SK-N-SH (cell line): ENCODE measurements at regions not wholly inside any gene's neighbourhood (a gene's known extent, or its start where the extent isn't known, plus 50 kb on each side); places are given as distances from the start of the nearest gene placed in this dataset.
A peak's percentile ranks its signal among the peaks of the same experiment; 100 is the strongest.

Source experiments
- CTCF ChIA-PET: fragments of 300-600, 350-600 bp; formaldehyde crosslinking; extraction: SDS; loops from one replicate; lab custom pipeline; 2021; lab: Yijun Ruan, JAX
- POLR2A ChIA-PET: fragments of 350-600 bp; sonication (Branson Sonifier 250); formaldehyde crosslinking; extraction: SDS; loops from one replicate; lab custom pipeline; 2020; ENCODE audit warnings: antibody characterized with exemption, inconsistent platforms; lab: Yijun Ruan, JAX
- DNase-seq: peaks from one replicate; pipeline ENCODE4 v3.0.0; 2012
- H2AFZ ChIP-seq: fragments of 200-600 bp; sonication (generic); 2 replicates; pipeline ENCODE4 v1.8.1; 2016; ENCODE audit warnings: antibody characterized with exemption, mild to moderate bottlenecking, low read depth
- H3F3A ChIP-seq: fragments of 200-600 bp; sonication (generic); replicated peaks from 2 replicates; pipeline ENCODE3; 2016; ENCODE audit warnings: antibody characterized with exemption, mild to moderate bottlenecking; ENCODE audit not compliant: insufficient read depth
- H3K27ac ChIP-seq, 2 experiments: fragments of 200-500 bp in 1 of 2; fragments of 200-600 bp in 1 of 2; sonication (Bioruptor generic) in 1 of 2; sonication (generic), shearing (Covaris generic) in 1 of 2; 2 replicates each; pipeline versions ENCODE4 v1.5.1 to v1.6.1; 2014 to 2016; ENCODE audit warnings: low read depth in 2 of 2, inconsistent platforms in 1 of 2, low read length in 1 of 2, mild to moderate bottlenecking in 1 of 2, mixed read lengths in 1 of 2
- H3K27me3 ChIP-seq: fragments of 200-600 bp; sonication (generic), shearing (Covaris generic); 2 replicates; pipeline ENCODE4 v1.6.1; 2016; ENCODE audit warnings: mixed run types; ENCODE audit not compliant: insufficient read depth
- H3K36me3 ChIP-seq, 2 experiments: fragments of 200-500 bp in 1 of 2; fragments of 200-600 bp in 1 of 2; sonication (Bioruptor generic) in 1 of 2; sonication (generic) in 1 of 2; replicated peaks in 1 of 2; 2 replicates each; pipeline versions ENCODE3 to v1.5.1; 2014 to 2016; ENCODE audit warnings: low read length in 1 of 2, mild to moderate bottlenecking in 1 of 2; ENCODE audit not compliant: insufficient read depth in 2 of 2, control insufficient read depth in 1 of 2
- H3K4me1 ChIP-seq, 2 experiments: fragments of 200-500 bp in 1 of 2; fragments of 200-600 bp in 1 of 2; sonication (Bioruptor generic) in 1 of 2; sonication (generic), shearing (Covaris generic) in 1 of 2; 2 replicates each; pipeline versions ENCODE4 v1.5.1 to v1.6.1; 2014 to 2016; ENCODE audit warnings: low read depth in 1 of 2, low read length in 1 of 2, mixed run types in 1 of 2; ENCODE audit not compliant: insufficient read depth in 2 of 2, control insufficient read depth in 1 of 2
- H3K4me2 ChIP-seq: fragments of 200-600 bp; sonication (generic), shearing (Covaris generic); 2 replicates; pipeline ENCODE4 v1.6.1; 2017; ENCODE audit warnings: mixed run types
- H3K4me3 ChIP-seq, 2 experiments: fragments of 200-500 bp in 1 of 2; fragments of 200-600 bp in 1 of 2; sonication (Bioruptor generic) in 1 of 2; sonication (generic), shearing (Covaris generic) in 1 of 2; 2 replicates each; pipeline versions ENCODE4 v1.5.1 to v1.8.1; 2014 to 2016; ENCODE audit warnings: low read depth in 2 of 2, inconsistent platforms in 1 of 2, low read length in 1 of 2, mild to moderate bottlenecking in 1 of 2, mixed read lengths in 1 of 2, moderate library complexity in 1 of 2
- H3K79me2 ChIP-seq: fragments of 200-600 bp; sonication (generic); 2 replicates; pipeline ENCODE4 v1.8.1; 2017; ENCODE audit warnings: mild to moderate bottlenecking; ENCODE audit not compliant: insufficient read depth
- H3K9ac ChIP-seq: fragments of 200-600 bp; sonication (generic); 2 replicates; pipeline ENCODE4 v1.6.1; 2017; ENCODE audit warnings: mixed run types
- H3K9me2 ChIP-seq: fragments of 200-600 bp; sonication (generic); 2 replicates; pipeline ENCODE4 v1.6.1; 2017; ENCODE audit warnings: mixed run types
- H3K9me3 ChIP-seq: fragments of 200-600 bp; sonication (generic); 2 replicates; pipeline ENCODE4 v1.6.1; 2017; ENCODE audit warnings: mixed run types, mild to moderate bottlenecking, moderate library complexity
- H4K20me1 ChIP-seq: fragments of 200-600 bp; sonication (generic); 2 replicates; pipeline ENCODE4 v1.6.1; 2017; ENCODE audit warnings: mild to moderate bottlenecking, mixed run types; ENCODE audit not compliant: insufficient read depth
- FOXJ3 ChIP-seq: sonication (generic); formaldehyde crosslinking; IDR thresholded peaks from 2 replicates; pipeline ENCODE4 v1.5.1; 2020; ENCODE audit warnings: mild to moderate bottlenecking, missing genetic modification reagents
- FOXM1 ChIP-seq: IDR thresholded peaks from 2 replicates; pipeline ENCODE4 v1.4.0; 2012; ENCODE audit warnings: low read depth, mild to moderate bottlenecking
- IRF3 ChIP-seq: fragments of 150-350 bp; IDR thresholded peaks from 2 replicates; pipeline ENCODE4 v1.6.1; 2016; ENCODE audit warnings: mild to moderate bottlenecking, low read depth, low read length
- JUND ChIP-seq: IDR thresholded peaks from 2 replicates; pipeline ENCODE4 v1.4.0; 2012
- NRF1 ChIP-seq: IDR thresholded peaks from 2 replicates; pipeline ENCODE4 v1.6.1; 2012; ENCODE audit warnings: low read depth, mild to moderate bottlenecking, low read length
- POLR2AphosphoS5 ChIP-seq: IDR thresholded peaks from 2 replicates; pipeline ENCODE4 v1.6.1; 2012; ENCODE audit warnings: low read depth, low read length
- RCOR1 ChIP-seq: fragments of 150-350 bp; IDR thresholded peaks from 2 replicates; pipeline ENCODE4 v1.6.1; 2017; ENCODE audit warnings: antibody characterized with exemption, low read length
- REST ChIP-seq: IDR thresholded peaks from 2 replicates; pipeline ENCODE4 v1.6.1; 2012; ENCODE audit warnings: mild to moderate bottlenecking, low read depth, low read length, moderate library complexity
- RFX5 ChIP-seq: IDR thresholded peaks from 2 replicates; pipeline ENCODE4 v1.6.1; 2012; ENCODE audit warnings: mild to moderate bottlenecking, improper control_type of control experiment, low read length
- RXRA ChIP-seq: IDR thresholded peaks from 2 replicates; pipeline ENCODE4 v1.4.0; 2012; ENCODE audit warnings: low read depth, mild to moderate bottlenecking, borderline replicate concordance
- SIN3A ChIP-seq: IDR thresholded peaks from 2 replicates; pipeline ENCODE4 v1.6.1; 2012; ENCODE audit warnings: low read depth, mild to moderate bottlenecking, low read length, moderate library complexity, borderline replicate concordance
- TEAD4 ChIP-seq: IDR thresholded peaks from 2 replicates; pipeline ENCODE4 v1.4.0; 2012; ENCODE audit warnings: mild to moderate bottlenecking, borderline replicate concordance; ENCODE audit not compliant: insufficient read depth
- WGBS: methylation state at CpG from one replicate; pipeline ENCODE4 v1.1.6; 2017; ENCODE audit warnings: low lambda C conversion rate; 5-methylcytosine and 5-hydroxymethylcytosine counted together
- TF ChIP-seq, protein P1 (sequence below): IDR thresholded peaks from 2 replicates; pipeline ENCODE4; 2012
- TF ChIP-seq, protein P2 (sequence below): fragments of 200-600 bp; sonication (generic); IDR thresholded peaks from 2 replicates; pipeline ENCODE4 v1.6.1; 2017; ENCODE audit warnings: antibody characterized with exemption, mild to moderate bottlenecking, moderate library complexity

- H3K9ac ChIP-seq: no peak overlapping the region
- H4K20me1 ChIP-seq: no peaks in the 10 kb centered on the region
- H2AFZ ChIP-seq: no peak overlapping the region
- ChIA-PET POLR2A (interaction anchor here (0.7 kb wide), 1 partner anchor 15 kb away, joined by 3 read pairs; no protein-coding TSS in a partner anchor), CTCF (no interaction called here)
- no peak overlapping the region for H3K4me3 ChIP-seq
- DNase-seq: no peak
- peaks cover 0 to 5% of the 10 kb centered on the region in 2 experiments; a peak in 1 of 4 replicates for H3K4me1 ChIP-seq
- H3K36me3 ChIP-seq: no peaks in the 10 kb centered on the region
- no peaks in the 10 kb centered on the region for H3F3A ChIP-seq
- 59% methylated on average over 1 of the region's 1 CpG for WGBS
- H3K27ac ChIP-seq: peak overlapping the region in 1 of 2 experiments; percentile 44; a peak in 1 of 4 replicates
- H3K27me3 ChIP-seq: no peaks in the 10 kb centered on the region
- no peak overlapping the region for H3K4me2 ChIP-seq
- no peaks in the 10 kb centered on the region for H3K9me3 ChIP-seq
- TF ChIP-seq RXRA (no peak), SIN3A (no peak), FOXM1 (no peak), IRF3 (no peak), POLR2AphosphoS5 (no peak), RFX5 (no peak), NRF1 (no peak), RCOR1 (no peak), REST (no peak), TEAD4 (no peak), JUND (no peak), FOXJ3 (CRISPR knock-in tag) (no peak)
- TF ChIP-seq, protein P1, sequence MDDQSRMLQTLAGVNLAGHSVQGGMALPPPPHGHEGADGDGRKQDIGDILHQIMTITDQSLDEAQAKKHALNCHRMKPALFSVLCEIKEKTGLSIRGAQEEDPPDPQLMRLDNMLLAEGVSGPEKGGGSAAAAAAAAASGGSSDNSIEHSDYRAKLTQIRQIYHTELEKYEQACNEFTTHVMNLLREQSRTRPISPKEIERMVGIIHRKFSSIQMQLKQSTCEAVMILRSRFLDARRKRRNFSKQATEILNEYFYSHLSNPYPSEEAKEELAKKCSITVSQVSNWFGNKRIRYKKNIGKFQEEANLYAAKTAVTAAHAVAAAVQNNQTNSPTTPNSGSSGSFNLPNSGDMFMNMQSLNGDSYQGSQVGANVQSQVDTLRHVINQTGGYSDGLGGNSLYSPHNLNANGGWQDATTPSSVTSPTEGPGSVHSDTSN: no peak
- TF ChIP-seq, protein P2, sequence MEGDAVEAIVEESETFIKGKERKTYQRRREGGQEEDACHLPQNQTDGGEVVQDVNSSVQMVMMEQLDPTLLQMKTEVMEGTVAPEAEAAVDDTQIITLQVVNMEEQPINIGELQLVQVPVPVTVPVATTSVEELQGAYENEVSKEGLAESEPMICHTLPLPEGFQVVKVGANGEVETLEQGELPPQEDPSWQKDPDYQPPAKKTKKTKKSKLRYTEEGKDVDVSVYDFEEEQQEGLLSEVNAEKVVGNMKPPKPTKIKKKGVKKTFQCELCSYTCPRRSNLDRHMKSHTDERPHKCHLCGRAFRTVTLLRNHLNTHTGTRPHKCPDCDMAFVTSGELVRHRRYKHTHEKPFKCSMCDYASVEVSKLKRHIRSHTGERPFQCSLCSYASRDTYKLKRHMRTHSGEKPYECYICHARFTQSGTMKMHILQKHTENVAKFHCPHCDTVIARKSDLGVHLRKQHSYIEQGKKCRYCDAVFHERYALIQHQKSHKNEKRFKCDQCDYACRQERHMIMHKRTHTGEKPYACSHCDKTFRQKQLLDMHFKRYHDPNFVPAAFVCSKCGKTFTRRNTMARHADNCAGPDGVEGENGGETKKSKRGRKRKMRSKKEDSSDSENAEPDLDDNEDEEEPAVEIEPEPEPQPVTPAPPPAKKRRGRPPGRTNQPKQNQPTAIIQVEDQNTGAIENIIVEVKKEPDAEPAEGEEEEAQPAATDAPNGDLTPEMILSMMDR: no peak
- H3K9me2 ChIP-seq: no peaks in the 10 kb centered on the region
- no peaks in the 10 kb centered on the region for H3K79me2 ChIP-seq
Observed at GRCh38 chr1:216937491-216937890, 214.3 kb upstream of the ESRRG start.
